ENCODE measurements at regions not wholly inside any gene's neighbourhood (a gene's known extent, or its start where the extent isn't known, plus 50 kb on each side); places are given as distances from the start of the nearest gene placed in this dataset.

DNA sequence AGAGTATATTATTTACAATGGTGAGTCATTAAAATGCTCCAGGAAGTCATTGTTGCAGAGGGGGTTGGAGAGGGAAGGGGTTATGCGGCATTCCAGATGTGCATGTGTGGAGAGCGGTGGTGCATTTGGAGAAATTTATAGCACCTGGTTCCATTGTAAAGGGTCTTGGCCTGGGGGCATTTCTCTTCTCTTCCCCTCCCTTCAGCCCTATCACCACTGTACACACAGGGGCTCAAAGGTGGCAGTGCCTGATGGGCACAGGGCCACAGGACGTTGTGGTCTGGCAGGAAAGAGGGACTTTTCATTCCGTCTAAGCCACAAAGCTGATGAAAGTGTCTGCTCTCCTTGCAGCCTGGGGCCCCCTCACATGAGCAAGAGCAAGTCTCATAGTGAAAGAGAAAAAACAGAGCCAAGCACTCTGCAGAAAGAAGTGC is 442.4 kb upstream of the ZNF462 start:
- TF ChIP-seq, protein P1, sequence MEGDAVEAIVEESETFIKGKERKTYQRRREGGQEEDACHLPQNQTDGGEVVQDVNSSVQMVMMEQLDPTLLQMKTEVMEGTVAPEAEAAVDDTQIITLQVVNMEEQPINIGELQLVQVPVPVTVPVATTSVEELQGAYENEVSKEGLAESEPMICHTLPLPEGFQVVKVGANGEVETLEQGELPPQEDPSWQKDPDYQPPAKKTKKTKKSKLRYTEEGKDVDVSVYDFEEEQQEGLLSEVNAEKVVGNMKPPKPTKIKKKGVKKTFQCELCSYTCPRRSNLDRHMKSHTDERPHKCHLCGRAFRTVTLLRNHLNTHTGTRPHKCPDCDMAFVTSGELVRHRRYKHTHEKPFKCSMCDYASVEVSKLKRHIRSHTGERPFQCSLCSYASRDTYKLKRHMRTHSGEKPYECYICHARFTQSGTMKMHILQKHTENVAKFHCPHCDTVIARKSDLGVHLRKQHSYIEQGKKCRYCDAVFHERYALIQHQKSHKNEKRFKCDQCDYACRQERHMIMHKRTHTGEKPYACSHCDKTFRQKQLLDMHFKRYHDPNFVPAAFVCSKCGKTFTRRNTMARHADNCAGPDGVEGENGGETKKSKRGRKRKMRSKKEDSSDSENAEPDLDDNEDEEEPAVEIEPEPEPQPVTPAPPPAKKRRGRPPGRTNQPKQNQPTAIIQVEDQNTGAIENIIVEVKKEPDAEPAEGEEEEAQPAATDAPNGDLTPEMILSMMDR (IDR thresholded peaks at IDR 0.05; ENCODE audit: low read length) = no peak
- no peak for TF ChIP-seq EZH2 (optimal IDR thresholded peaks at IDR 0.05; ENCODE audit: low read depth, low read length)

Data from MM.1S (cell line).